PC-9 (cell line): ENCODE measurements at regions not wholly inside any gene's neighbourhood (a gene's known extent, or its start where the extent isn't known, plus 50 kb on each side); places are given as distances from the start of the nearest gene placed in this dataset.

Experiments used
- BruUV-seq: library from RNA; stranded (reverse); fragments of 400-500 nt; replicated peaks from 2 replicates; lab custom pipeline; 2021; lab: Mats Ljungman, UMichigan
- CTCF ChIA-PET: fragments of 300-600 bp; sonication (Branson Sonifier 250); formaldehyde crosslinking; loops from one replicate; lab custom pipeline; 2022; ENCODE audit warnings: antibody characterized with exemption; lab: Charles Lee
- POLR2A ChIA-PET: fragments of 300-600 bp; sonication (Branson Sonifier 250); formaldehyde crosslinking; loops from one replicate; lab custom pipeline; 2022; ENCODE audit warnings: antibody characterized with exemption; ENCODE audit not compliant: unreplicated experiment; lab: Charles Lee
- DNase-seq, 2 experiments: peaks; one replicate each; pipeline versions ENCODE4 v3.0.0 to v3.0.0-alpha.2; 2015 to 2022; ENCODE audit warnings: mixed read lengths in 1 of 2
- H2AFZ ChIP-seq: fragments of 200-600 bp; sonication (generic); 2 replicates; pipeline ENCODE4 v1.8.1; 2017; ENCODE audit warnings: antibody characterized with exemption
- H3F3A ChIP-seq: fragments of 200-600 bp; sonication (generic); 2 replicates; pipeline ENCODE4 v1.8.1; 2017; ENCODE audit warnings: antibody characterized with exemption, mild to moderate bottlenecking, low read depth; ENCODE audit not compliant: insufficient read depth
- H3K27ac ChIP-seq: fragments of 200-600 bp; sonication (generic); 2 replicates; pipeline ENCODE4 v1.6.1; 2016; ENCODE audit warnings: mixed run types
- H3K27me3 ChIP-seq: fragments of 200-600 bp; sonication (generic); 2 replicates; pipeline ENCODE4 v1.6.1; 2016; ENCODE audit warnings: low read depth, mixed run types; ENCODE audit not compliant: insufficient read depth
- H3K36me3 ChIP-seq: fragments of 200-600 bp; sonication (generic); 2 replicates; pipeline ENCODE4 v1.6.1; 2016; ENCODE audit warnings: low read depth, mixed run types
- H3K4me1 ChIP-seq: fragments of 200-600 bp; sonication (generic); replicated peaks from 2 replicates; pipeline ENCODE4 v1.6.1; 2016; ENCODE audit warnings: mixed run types; ENCODE audit not compliant: insufficient read depth
- H3K4me2 ChIP-seq: fragments of 200-600 bp; sonication (generic); 2 replicates; pipeline ENCODE4 v1.6.1; 2017; ENCODE audit warnings: mixed run types
- H3K4me3 ChIP-seq: fragments of 200-600 bp; sonication (generic); 2 replicates; pipeline ENCODE4 v1.6.1; 2016; ENCODE audit warnings: mixed run types
- H3K79me2 ChIP-seq: fragments of 200-600 bp; sonication (generic); 2 replicates; pipeline ENCODE4 v1.6.1; 2017; ENCODE audit warnings: low read depth, mixed run types
- H3K9me2 ChIP-seq: fragments of 200-600 bp; sonication (generic); 2 replicates; pipeline ENCODE4 v1.8.1; 2017; ENCODE audit warnings: mild to moderate bottlenecking; ENCODE audit not compliant: insufficient read depth
- H3K9me3 ChIP-seq: fragments of 200-600 bp; sonication (generic); 2 replicates; pipeline ENCODE4 v1.8.1; 2016; ENCODE audit warnings: low read depth; ENCODE audit not compliant: insufficient read depth
- H4K20me1 ChIP-seq: fragments of 200-600 bp; sonication (generic); 2 replicates; pipeline ENCODE4 v1.8.1; 2017; ENCODE audit not compliant: insufficient read depth
- EZH2 ChIP-seq: fragments of 200-600 bp; sonication (generic); IDR thresholded peaks from 2 replicates; pipeline ENCODE4 v1.8.0; 2017; ENCODE audit warnings: antibody characterized with exemption, low read depth
- intact Hi-C: fragments of 100-400 bp; cut with micrococcal nuclease; formaldehyde crosslinking; loops from one replicate; pipeline ENCODE4 v1.10.0; 2022; ENCODE audit not compliant: unreplicated experiment
- TF ChIP-seq, protein P1 (sequence below): fragments of 200-600 bp; sonication (generic); conservative IDR thresholded peaks from 2 replicates; pipeline ENCODE4 v1.6.1; 2017; ENCODE audit warnings: mixed run types, antibody characterized with exemption, mild to moderate bottlenecking, moderate library complexity

DNA sequence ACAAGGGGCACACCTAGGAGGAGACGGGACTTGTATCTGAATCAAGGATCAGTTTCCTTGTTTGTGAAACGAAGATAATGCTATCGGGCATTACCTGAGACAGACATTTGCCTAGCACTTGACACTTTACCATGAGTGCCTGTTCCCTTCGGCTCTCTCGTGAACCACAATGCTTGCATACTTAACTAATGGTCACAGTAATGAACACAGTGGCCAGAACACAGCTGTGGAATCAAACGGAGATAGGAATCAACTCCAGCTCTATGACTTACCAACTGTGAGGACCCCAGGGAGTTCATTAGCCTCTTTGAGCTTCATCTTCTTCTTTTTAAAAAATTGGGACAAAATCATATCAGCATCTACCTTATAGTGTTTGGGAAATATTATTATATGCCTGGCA lies 207.8 kb downstream of the DRD1 start:
- BruUV-seq: no TSS peak
- no peaks in the 10 kb centered on the region for H3K4me1 ChIP-seq
- H3K9me3 ChIP-seq: no peaks in the 10 kb centered on the region
- peaks cover 34% of the 10 kb centered on the region for H3K27me3 ChIP-seq
- H3F3A ChIP-seq: no peaks in the 10 kb centered on the region
- no peak overlapping the region for H2AFZ ChIP-seq
- intact Hi-C loops: no loop called here
- no peaks in the 10 kb centered on the region for H3K36me3 ChIP-seq
- no peak for DNase-seq
- CTCF ChIA-PET: no interaction called here
- no peak overlapping the region for H3K27ac ChIP-seq
- H3K4me3 ChIP-seq: no peak overlapping the region
- no peaks in the 10 kb centered on the region for H3K79me2 ChIP-seq
- H4K20me1 ChIP-seq: no peaks in the 10 kb centered on the region
- POLR2A ChIA-PET: no interaction called here
- TF ChIP-seq EZH2: no peak
- TF ChIP-seq, protein P1, sequence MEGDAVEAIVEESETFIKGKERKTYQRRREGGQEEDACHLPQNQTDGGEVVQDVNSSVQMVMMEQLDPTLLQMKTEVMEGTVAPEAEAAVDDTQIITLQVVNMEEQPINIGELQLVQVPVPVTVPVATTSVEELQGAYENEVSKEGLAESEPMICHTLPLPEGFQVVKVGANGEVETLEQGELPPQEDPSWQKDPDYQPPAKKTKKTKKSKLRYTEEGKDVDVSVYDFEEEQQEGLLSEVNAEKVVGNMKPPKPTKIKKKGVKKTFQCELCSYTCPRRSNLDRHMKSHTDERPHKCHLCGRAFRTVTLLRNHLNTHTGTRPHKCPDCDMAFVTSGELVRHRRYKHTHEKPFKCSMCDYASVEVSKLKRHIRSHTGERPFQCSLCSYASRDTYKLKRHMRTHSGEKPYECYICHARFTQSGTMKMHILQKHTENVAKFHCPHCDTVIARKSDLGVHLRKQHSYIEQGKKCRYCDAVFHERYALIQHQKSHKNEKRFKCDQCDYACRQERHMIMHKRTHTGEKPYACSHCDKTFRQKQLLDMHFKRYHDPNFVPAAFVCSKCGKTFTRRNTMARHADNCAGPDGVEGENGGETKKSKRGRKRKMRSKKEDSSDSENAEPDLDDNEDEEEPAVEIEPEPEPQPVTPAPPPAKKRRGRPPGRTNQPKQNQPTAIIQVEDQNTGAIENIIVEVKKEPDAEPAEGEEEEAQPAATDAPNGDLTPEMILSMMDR: no peak
- no peak overlapping the region for H3K4me2 ChIP-seq
- no peaks in the 10 kb centered on the region for H3K9me2 ChIP-seq

DNA sequence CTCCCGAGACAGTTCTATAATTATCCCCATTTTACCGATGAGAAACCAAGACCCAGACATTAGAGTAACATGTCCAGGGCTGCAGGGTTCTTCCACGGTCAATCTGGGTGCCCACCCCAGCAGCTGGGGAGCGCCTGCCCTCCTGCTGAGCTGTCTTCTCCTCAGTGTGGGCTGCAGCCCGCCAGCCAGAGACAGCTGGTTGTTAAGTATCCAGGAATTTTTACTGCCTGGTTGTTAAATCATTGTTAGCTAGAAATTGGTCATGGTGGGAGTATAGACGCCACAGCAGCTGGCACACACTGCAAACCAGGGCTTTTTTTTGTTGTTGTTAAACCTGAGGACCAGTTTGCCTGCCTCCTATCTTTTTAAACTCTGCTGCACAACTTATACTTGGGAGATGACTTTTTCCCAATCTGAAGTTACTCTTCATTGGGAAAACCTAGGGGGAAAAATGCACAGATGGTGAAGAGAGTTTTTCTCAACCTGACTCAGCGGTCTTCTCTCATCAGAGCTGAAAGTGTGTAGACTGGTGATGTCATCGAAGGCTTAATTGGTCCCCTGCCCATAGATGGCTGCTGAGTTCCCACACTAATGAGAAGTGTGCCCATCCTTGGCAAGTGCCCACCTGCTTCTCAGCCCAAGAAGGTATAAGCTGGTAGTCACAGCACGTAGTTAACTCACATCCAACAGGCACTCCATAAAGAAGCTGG lies 208.6 kb downstream of the DRD1 start:
- H3K36me3 ChIP-seq: no peaks in the 10 kb centered on the region
- H3K4me1 ChIP-seq: no peaks in the 10 kb centered on the region
- ChIA-PET POLR2A (no interaction called here), CTCF (no interaction called here)
- peaks cover 27% of the 10 kb centered on the region for H3K27me3 ChIP-seq
- DNase-seq: no peak
- H3K4me2 ChIP-seq: no peak overlapping the region
- H3K9me3 ChIP-seq: no peaks in the 10 kb centered on the region
- no peaks in the 10 kb centered on the region for H3K79me2 ChIP-seq
- H4K20me1 ChIP-seq: no peaks in the 10 kb centered on the region
- H3F3A ChIP-seq: no peaks in the 10 kb centered on the region
- intact Hi-C loops: no loop called here
- no peak overlapping the region for H3K27ac ChIP-seq
- H3K4me3 ChIP-seq: no peak overlapping the region
- no peak overlapping the region for H2AFZ ChIP-seq
- TF ChIP-seq, protein P1: no peak
- TF ChIP-seq EZH2: no peak
- no peaks in the 10 kb centered on the region for H3K9me2 ChIP-seq
- no TSS peak for BruUV-seq

DNA sequence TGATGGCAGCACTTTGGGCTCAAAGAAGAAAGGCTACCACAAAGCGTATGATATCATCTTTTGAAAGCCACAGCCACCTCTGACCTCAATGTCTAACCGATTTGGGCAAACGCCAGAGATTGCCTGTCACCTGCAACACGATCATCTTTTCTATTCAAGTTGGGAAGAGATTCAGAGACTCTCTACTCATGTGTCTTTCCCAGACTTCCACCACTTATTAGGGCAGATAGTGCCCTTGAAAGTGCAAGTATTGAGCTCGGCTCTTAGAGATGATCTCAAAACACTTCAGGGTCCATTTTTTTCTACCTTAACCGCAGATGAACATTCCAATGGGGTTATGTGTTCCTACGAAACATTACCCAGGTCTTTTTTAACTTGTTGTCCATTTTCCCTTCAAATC lies 213.7 kb downstream of the DRD1 start:
- H3K27me3 ChIP-seq: no peaks in the 10 kb centered on the region
- no peaks in the 10 kb centered on the region for H3K36me3 ChIP-seq
- CTCF ChIA-PET: no interaction called here
- no peak for TF ChIP-seq EZH2
- TF ChIP-seq, protein P1: no peak
- H3K4me3 ChIP-seq: no peak overlapping the region
- no TSS peak for BruUV-seq
- no peak overlapping the region for H3K4me2 ChIP-seq
- peak in 1 of 2 experiments; percentile 37 for DNase-seq
- H3K79me2 ChIP-seq: no peaks in the 10 kb centered on the region
- H3K4me1 ChIP-seq: no peaks in the 10 kb centered on the region
- no peak overlapping the region for H2AFZ ChIP-seq
- H3K9me3 ChIP-seq: no peaks in the 10 kb centered on the region
- no peaks in the 10 kb centered on the region for H4K20me1 ChIP-seq
- no peak overlapping the region for H3K27ac ChIP-seq
- H3K9me2 ChIP-seq: no peaks in the 10 kb centered on the region
- POLR2A ChIA-PET: no interaction called here
- H3F3A ChIP-seq: no peaks in the 10 kb centered on the region
- intact Hi-C loops: no loop called here
